D341Med (cell line): ENCODE measurements at regions not wholly inside any gene's neighbourhood (a gene's known extent, or its start where the extent isn't known, plus 50 kb on each side); places are given as distances from the start of the nearest gene placed in this dataset.

ENCODE experiments used
- DNase-seq: peaks from one replicate; pipeline ENCODE4 v3.0.0; 2012; ENCODE audit warnings: low spot score

DNA sequence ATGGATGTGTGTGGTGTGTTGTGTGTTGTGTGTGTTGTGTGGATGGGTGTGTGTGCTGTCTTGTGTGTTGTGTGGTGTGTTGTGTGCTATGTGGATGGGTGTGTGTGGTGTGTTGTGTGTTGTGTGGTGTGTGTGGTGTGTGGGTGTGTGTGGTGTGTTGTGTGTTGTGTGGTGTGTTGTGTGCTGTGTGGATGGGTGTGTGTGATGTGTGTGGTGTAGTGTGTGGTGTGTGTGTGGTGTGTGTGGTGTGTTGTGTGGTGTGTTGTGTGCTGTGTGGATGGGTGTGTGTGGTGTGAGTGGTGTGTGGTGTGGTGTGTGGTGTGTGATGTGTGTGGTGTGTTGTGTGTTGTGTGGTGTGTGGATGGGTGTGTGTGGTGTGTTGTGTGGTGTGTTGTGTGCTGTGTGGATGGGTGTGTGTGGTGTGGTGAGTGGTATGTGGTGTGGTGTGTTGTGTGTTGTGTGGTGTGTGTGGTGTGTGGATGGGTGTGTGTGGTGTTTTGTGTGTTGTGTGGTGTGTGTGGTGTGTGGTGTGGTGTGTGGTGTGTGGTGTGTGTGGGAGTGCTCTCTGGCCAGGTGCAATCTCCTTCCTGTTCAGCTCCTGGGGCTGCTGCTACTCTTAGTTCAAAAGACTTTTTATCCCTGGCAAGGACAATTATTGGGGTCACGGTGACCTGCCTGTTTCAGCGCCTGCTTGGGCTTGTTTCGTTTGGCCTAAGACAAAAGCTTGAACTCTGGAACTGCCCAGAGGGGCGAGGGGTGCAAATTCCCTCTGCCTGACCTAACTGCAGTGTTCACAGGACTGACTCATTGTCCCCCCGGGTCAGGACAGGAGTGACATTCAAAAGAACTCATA lies 101.1 kb downstream of the UBIAD1 start:
- DNase-seq: no peak

DNA sequence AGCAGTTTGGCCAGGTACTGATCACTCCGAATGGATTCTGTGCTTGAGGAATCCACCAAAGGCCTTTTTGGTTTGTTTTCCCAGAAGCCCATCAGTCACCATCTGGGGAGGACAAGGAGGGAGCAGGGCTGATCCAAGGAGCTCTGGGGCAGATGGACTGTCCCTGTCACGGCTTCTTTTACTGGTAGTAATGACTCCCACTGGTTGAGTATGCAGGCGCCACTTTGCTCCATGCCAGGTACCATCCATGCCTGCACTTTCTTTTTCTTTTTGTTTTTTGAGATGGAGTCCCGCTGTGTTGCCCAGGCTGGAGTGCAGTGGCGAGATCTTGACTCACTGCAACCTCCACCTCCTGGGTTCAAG lies 101.7 kb downstream of the UBIAD1 start:
- no peak for DNase-seq

DNA sequence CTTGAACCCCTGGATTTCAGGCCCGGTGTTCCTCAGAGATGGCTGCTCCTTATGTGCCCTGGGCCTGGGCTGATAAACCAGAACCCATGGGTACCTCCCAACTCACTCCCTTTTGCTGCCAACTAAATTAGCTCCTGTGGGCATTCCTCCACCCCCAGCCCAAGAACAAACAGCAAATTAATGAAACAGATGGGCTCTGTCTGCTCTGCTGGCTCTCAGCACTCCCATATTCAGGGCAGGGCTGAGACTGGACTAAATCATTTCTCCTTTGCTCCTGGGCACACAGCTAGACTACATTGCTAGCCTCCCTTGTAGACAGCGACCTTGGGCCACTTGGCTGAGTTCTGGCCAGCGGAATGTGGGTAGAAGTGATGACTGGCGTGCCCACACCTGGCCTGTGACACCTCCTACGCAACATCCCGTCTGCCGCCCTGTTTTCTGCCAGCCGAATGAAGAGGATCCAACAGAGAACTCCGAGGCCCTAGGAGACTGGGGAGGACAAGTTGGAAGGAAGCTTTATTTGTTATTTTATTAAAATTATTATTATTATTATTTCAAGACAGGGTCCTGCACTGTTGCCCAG lies 101.9 kb upstream of the DISP3 start:
- peak; percentile 47 for DNase-seq

DNA sequence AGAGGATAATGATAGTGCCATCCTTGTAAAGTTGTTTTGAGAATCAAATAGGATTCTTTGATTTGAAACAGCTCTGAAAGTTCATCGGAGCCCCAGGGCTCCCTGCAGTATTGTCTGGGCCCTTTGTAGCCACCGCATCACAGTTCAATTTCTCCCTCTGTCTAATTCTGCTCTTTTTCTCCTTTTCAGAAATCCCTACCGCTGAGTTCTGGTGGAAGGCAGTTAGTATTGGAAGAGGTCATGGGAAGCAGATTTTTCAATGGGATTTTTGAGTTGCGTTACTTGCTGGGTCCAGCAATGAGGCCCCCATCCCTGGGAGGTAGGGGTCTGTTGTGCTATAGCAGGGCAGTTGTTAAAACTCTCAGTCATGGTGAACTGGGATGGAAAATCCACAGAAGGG lies 101.0 kb upstream of the DISP3 start:
- DNase-seq: no peak

DNA sequence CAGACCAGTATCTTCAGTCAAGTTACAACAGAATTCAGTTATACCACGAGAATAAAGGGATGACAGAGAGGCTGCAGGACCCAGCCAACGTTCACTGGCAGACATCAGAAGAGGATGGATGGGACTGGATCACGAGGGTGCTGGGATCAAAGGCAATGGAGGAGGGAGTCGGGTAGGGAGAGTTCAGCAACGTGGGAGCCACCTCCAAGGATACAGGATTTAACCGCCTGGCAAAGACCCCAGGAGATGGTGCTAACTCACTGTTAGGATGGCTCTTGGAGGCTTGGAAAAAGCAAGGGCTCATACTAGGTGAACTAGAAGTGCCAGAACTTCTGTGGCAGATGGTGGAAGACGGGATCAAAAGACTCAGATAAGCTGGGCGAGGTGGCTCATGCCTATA lies 99.1 kb upstream of the DISP3 start:
- no peak for DNase-seq

DNA sequence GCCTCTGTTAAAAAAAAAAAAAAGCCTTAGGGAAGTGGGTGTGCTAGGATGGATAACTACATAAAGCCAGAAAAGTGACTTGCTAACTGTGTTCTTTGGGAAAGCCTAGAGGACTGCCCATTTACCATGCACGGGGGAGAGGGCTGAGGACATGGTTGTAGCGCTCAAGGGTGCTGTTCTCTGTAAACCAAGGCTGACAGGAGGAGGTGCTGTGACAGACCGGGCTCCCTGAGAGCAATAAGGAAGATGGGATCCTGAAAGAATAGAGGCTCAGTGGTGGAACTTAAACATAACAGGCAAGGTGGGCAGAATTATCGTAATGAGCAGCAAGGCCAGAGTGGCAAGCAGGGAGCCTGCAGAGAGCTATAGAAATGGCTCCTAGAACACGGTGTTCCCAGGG lies 98.5 kb upstream of the DISP3 start:
- no peak for DNase-seq

DNA sequence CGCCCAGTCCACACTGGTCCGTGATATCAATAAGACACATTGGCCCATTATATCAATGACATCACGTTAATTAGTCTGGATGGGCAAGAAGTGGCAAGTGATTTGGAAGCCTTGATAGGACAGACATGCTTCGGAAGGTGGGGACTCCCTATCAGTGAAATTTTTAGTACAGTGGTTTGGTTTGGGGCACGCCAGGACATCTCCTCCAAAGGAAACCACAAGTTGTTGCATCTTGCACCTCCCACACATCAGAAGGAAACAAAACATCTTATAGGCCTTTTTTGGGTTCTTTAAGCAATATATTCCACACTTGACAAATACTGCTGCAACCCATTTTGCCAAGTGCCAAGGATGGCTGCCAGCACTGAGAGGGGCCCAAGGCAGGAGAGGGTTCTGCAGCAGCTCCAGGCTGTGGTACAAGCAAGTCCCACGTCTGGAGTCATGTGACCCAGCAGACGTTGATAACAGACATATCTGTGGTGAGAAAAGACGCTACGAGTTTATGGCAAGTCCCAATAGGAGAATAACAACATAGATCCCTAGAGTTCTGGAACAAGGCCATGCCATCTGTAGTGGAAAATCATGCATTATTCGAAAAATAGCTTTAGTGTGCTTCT lies 95.3 kb upstream of the DISP3 start:
- DNase-seq: no peak

DNA sequence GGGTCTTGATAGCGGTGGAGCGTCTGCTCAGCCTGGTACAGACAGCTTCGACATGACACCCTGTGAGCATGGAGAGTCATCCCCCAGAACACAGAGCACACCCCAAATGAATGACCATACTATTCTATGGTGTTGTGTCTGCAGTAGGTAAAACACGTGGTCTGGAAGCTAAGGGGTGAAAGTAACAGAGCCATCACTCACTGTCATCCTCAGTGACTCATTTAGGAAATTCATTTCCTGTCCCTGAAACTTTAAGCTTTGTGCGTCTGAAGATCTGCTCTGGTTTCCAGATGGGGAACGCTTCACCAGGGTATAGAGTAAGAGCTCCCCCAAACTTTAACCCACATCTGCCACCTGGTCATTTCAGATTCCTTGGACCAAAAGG lies 94.8 kb upstream of the DISP3 start:
- DNase-seq: no peak

DNA sequence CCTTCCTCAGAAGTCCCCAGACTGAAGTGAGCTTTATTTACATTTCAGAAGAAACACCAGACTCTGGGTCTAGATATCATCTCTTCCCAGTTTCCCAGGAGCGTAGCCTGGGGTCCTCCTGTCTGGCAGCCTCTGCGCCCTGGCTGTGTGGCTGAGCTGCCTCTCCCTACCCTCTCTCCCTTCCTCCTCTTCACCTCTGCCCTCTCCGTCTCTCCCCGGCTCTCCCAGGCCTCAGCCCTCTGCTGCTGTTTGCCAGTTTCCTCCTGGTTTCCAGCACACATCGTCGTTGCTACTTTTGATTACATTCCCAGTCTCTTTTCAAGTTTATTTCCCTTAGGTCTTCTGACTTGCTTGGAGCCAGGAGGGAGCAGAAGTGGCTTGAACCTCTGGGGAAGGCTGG lies 91.1 kb upstream of the DISP3 start:
- no peak for DNase-seq

DNA sequence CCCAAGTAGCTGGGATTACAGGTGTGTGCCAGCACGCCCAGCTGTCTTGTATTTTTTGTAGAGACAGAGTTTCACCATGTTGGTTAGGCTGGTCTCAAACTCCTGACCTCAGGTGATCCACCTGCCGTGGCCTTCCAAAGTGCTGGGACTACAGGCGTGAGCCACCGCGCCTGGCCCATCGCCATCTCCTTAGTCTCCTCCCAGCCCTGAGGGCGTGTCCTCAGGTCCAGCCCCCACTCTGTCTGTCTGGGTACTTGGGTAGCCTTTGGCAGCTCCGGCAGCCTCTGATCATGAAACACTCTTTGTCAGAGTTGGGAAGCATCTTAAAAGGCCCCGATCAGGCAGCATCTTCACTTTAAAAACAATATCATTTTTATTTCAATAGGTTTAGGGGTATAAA lies 90.3 kb upstream of the DISP3 start:
- no peak for DNase-seq

DNA sequence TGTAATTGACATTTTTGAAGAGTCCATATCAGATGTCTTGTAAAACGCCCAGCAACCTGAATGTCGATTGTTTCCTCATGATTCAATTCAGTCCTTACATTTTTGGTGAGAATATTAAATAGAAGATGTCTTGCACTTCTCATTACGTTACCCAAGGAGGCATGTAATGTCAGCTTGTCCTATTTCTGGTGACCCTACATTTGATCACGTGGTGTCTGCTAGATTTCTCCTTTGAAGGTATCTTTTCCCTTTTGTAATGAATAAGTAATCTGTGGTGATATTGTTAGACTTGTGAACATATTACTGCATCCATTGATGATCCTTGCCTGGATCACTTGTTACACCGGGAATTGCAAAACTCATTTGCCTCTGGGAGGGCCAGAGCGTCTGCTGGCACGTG lies 87.6 kb upstream of the DISP3 start:
- no peak for DNase-seq

DNA sequence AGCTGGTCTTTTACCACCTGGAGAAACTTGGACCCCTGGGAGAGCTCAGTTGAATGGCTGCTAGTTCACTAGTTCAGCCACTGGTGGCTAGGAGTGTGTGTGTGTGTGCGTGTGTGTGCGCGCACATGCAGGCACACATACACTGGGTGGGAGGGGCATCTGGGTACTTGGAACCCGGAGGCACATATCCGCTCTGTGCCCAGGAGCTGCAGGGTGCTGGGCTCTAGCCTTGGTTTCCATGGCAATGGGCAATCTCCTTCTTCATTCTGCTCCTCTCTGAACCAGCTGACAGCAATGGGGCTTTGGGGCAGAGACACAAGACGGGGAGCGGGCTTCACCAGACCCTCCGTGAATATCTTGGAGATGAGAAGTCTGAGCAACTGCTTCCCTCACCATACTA lies 87.1 kb upstream of the DISP3 start:
- no peak for DNase-seq

DNA sequence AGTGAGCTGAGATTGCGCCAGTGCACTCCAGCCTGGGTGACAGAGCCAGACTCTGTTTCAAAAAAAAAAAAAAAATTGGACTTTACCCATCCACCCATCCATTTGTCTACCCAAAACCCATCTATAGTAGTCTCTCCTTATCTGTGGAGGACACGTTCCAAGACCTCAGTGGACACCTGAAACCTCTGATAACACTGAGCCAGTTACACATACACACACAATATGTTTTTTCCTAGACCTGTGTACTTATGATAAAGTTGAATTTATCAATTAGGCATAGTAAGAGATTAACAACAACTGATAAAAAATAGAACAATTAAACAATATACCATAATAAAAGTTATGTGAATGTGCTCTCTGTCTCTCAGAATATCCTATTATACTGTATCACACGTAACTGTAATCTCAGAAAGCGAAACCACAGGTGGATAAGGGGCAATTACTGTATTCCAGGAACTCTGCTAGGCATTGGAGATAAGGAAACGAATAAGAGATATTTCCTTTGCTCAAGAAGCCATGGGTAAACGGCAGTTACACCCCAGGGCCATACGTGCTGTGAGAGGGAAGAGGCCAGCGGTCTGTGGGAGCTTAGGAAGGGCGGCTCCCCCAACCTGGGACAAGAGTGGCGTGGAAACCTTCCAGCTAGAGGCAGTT lies 84.2 kb upstream of the DISP3 start:
- no peak for DNase-seq

DNA sequence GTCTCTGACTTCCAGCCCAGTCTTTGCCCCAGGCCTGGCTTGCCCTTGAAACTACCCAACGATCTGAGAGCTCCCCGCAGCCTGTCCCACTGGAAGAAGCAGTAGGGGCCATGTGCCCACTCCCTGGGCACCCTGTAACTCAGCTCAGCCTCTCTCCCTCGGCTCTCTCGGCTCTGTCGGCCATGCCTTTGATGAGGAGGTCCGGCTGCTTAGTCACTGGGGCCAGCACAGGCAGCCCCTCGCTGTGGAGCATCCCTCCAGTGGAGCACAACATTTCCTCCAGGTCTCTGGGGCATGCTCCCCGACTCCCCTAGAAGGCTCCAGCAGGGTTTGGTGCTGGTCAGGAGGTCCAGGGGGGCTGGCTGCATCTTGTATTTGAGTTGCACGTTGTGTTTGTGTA lies 83.3 kb upstream of the DISP3 start:
- no peak for DNase-seq

DNA sequence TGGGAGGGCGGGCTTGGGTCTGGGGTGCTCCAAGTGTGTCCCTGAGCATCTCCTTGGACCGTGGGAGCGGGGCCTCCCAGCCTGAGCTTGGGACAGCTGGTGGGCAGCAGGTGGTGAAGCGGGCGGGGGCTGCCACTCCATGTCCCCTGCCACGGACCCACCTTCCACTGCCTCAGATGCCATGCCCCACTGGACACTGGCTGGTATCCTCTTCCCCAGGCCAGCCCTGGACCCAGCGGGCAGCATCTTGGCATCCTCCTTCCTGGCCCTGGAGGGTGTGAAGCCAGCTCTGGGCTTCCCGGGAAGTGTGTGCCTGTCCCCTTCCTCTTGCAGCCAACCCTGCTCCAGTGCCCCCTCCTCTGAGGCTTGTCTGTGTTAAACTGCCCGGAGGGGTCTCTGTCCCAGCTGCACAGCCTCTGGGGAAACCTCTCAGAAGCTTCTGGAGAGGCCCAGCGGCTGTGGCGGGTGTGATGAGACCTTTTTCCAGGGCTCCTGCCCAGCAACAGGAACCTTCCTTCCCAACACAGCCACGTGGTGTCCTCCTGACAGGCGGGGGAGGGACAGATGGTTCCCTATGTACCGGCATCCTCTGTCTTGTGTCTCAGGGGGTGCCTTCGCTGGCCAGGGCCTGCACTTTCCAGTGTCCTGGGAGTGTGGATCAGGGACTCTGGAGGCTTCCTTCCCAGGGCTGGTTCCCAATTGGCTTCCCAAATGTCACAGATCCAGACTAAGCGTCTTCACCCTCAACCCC lies 81.6 kb upstream of the DISP3 start:
- no peak for DNase-seq

DNA sequence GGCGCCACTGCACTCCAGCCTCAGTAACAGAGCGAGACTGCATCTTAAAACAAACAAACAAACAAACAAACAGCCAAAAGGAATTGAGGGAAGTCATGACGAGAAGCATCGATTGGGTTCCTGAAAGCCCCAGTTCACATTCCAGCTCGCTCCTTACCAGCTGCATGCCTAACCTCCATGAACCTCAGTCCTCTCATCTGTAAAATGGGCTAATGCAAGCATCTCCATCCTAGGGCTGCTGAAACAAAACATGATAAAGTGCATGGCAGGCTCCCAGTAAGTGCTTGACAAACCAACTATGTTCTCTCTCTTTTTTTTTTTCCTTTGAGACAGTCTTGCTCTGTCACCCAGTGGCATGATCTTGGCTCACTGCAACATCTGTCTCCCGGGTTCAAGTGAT lies 79.7 kb upstream of the DISP3 start:
- no peak for DNase-seq

DNA sequence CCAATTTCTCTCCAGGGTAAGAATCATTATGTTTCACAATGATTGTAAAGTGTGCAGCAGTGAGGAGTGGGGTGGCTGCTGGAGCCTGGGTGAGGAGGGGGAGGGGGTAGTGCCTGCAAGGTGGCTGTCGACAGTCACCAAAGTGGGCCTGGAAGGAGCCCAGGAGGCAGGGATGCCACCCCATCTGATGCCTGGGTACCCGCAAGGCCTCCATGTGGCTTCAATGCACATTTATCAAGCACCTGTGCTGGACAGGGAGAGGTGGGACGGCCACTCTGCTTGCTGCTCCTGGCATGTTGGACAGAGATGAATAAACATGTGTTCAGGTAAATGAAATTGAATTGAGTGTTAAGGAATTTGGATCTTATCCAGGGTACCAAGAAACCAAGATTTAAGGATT lies 78.8 kb upstream of the DISP3 start:
- DNase-seq: no peak

DNA sequence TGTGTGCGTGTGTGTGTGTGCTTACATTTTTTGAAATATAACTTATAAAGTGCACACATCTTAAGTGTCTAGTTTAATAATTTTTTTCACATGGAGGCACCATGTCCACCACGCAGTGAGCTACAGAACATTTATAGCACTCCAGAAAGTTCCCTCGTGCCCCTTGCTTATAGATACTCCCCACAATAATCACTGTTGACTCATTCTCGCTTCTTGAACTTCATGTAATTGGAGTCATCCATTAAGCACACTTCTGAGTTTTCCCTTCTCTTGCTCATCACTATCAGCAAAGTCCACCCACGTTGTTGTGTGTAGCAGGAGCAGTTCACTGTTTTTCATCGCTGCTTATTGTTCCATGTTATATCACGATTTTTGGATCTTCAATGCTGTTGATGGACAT lies 78.4 kb upstream of the DISP3 start:
- DNase-seq: no peak

DNA sequence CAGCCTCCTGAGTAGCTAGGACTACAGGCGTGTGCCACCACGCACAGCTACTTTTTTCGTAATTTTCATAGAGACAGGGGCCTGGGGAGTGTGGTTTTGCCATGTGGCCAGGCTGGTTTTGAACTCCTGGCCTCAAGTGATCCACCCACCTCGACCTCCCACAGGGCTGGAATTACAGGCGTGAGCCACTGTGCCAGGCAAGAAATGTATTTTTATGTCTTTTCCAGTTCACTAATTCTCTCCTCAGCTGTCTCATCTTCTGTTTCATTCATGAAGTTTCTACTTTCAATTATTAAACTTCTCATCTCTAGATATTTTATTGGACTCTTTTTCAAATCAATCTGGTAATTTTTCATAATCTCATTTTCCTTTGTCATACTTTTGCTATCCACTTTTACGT lies 72.1 kb upstream of the DISP3 start:
- no peak for DNase-seq

DNA sequence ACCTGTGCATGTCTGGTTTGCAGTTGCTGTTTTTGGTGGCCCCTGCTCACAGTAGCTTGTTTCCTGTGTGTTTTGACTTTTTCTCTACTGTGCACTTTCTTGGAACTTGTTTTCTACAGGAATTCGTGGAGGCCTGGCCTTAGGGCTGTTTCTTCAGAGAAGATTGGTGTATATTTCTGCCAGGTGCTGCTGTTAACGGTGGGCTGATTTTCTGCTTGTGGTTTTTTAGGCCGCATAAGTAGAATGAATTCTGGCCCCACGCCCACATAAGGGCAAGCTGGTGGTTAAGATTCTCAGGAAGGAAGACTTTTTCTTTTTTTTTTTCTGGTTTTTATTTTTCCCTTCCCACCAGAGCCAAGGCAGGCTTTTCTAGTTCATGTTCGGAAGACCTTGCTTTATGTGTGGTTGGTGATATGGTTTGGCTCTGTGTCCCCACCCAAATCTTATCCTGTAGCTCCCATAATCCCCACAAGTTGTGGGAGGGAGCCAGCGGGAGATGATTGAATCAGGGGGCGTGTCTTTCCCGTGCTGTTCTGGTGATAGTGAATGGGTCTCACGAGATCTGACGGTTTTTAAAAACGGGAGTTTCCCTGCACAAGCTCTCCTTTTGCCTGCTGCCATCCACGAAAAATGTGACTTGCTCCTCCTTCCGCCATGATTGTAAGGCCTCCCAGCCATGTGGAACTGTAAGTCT lies 71.5 kb upstream of the DISP3 start:
- no peak for DNase-seq

DNA sequence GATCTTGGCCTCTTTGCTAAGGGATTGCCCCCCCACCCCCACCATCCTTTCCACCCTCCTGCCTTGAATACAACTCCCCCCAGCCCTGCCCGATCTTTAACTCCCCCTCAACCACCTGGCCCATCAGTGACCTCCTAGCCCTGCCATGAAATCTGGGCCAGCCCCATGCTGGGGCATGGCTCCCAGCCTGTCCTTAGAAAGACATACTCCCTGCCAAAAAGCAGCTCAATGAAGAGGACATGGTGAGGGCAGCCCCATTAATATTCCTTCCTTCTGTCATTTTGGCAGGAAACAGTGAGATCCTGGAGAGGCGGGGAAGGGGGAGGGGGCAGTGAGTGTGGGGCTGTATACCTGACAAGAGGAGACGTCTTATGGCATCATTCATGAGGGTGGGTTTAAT lies 66.8 kb upstream of the DISP3 start:
- no peak for DNase-seq

DNA sequence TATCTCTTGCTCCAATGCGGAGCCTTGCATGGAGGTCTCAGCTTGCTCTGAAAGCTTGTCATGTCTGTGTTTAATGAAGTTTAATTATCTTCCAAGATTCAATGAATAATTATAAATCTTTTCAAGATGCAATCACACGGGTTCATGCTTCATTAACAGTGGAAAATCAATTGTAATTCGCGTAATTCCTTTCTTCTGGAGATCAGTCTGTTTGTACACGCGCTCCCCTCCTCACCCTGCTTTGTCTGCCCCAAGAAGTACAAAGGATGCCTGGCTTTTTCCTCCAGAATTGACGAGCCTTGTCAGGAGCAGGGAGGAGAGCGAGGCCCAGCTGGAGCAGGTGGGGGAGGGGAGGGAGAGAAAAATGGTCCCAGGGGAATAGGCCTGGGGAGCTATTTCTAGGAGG lies 65.0 kb upstream of the DISP3 start:
- DNase-seq: no peak
